GM21619 (cell line): ENCODE measurements at regions not wholly inside any gene's neighbourhood (a gene's known extent, or its start where the extent isn't known, plus 50 kb on each side); places are given as distances from the start of the nearest gene placed in this dataset.

Experiments used
- ATAC-seq: cut with Tn5 transposase; IDR thresholded peaks from one replicate; pipeline ENCODE4 v1.9.1; 2021; ENCODE audit not compliant: unreplicated experiment

DNA sequence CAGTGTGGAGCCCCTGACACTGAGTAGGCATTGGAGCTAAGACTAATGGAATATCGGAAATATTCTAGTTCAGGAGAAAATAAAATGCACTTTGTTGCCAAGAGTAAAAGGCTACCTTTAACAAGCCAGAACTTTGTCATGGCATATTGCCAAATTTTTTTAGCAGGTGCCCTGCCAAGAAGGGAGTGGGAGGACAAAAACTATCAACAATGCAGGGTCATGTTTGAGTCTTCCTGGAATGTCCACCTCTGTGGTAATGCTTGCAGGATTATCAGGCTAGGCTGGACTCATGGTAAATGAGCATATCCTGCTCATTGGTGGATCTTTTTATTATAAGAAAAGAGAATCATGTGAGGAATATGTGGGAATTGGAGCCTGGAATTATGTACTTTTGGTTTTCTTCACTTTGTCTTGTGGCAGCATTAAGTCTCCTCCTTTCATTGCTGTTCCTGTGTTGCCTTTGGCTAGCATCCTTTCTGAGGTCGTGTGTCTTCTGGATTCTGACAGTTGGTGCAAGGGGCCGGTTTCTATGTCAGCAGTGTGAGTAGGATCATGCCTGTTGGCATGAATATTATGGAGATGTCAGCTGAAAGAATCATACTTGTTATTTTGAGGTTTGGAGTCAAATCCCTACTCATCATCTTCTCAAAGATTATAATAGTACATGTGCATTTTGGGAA, 122.9 kb upstream of the SPRY2 start:
- no peak for ATAC-seq

DNA sequence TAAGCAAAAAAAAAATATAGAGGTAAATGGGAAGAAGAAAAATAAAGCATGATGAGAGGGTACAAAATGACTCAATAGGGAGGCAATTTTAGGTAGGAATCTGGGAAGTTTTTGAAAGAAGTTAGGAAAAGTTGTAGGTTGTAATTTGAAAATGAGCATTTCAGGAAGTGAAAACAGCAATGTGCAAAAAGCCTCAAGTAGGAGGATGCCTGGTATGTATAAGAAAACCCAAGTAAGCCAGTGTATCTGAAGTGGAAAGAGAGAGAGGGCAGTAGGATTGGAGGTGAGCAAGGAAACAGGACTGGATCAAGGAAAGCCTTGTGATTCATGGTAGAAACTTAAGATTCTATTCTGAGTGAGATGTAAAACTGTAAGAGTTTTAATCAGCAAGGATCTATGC, 121.6 kb upstream of the SPRY2 start:
- ATAC-seq, result no peak

DNA sequence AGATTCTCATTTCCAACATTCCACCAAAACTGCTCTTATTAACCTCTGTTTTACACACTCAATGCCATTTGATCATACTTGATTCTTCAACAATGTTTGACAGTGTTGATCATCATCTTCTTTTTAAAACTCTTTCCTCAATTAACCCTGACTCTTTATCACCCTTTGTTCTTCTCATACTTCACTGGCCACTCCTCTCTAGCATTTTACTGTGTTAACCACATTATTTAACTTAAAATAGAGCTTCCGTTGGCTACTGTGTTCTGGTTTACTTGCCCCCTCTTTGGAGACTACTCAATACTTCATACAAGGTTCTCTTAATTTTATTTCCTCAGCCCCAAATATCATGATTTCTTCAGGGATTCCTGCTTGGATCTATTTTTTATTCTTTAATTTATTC, 121.1 kb upstream of the SPRY2 start:
- ATAC-seq, result no peak

DNA sequence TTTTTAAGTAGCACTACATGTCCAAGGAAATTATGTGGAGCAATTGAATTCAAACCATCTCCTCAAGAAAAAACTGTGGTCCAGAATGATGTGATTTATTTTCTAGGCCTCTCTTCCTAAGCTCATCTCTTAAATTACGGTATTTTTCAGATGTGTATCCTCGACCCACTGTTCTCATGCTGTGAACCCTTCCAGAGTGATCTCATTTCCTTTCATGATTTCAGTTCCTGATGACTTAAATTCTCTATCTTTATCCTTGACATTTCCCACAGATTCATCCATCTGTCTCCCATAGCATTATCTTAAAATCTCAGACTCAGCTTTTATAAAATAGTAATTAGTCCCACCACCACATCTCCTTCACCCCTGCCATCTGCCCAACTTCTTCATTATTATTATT, 117.6 kb upstream of the SPRY2 start:
- ATAC-seq, result no peak

DNA sequence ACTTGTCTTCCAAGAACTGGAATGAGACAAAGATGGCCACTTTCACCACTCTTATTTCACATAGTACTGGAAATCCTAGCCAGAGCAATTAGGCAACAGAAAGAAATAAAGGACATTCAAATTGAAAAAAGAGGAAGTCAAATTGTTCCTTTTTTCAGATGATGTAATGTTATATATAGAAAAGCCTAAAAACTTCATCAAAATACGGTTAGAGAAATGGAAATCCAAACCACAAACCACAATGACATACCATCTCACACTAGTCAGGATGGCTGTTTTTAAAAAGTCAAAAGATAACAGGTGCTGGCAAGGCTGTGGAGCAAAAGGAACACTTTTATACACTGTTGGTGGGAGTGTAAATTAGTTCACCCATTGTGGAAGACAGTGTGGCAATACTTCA, 113.3 kb upstream of the SPRY2 start:
- ATAC-seq, result peak; percentile 88

DNA sequence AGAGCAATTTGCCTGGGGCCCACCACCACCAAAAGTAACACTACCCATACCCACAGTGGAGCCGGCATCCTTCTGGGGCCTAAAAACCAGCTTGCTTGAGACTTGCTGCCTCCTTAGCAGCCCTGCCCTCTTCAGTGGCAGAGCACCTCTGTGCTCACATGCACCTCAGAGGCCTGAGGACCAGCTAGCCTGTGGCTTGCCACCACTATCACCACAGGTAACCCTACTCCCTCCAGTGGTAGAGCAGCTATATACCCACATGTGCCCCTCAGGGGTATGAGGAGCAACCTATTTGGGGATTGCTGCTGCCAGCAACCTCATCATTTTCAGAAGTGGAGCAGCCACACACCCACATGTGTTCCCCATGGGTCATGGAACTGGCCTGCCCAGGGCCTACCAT, 111.4 kb upstream of the SPRY2 start:
- ATAC-seq, result no peak

DNA sequence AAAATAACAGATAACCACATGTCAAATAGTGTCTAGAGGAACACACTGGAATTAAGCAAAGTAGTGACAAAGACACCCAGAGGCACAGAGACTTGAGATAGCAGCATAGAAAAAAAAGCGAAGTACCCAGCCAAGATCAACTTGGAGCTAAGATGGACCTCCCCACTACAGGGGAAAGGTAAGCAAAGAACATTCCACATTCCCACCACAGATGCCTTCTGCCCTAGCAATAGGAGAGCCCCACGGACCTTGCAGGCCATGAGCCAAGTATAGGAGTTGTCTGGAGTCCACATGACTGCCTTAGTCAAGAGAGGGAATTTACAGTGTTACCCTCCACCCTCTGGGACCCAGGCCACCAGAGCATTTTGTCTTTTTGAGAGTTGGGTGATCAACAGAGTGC, 110.7 kb upstream of the SPRY2 start:
- ATAC-seq, result no peak

DNA sequence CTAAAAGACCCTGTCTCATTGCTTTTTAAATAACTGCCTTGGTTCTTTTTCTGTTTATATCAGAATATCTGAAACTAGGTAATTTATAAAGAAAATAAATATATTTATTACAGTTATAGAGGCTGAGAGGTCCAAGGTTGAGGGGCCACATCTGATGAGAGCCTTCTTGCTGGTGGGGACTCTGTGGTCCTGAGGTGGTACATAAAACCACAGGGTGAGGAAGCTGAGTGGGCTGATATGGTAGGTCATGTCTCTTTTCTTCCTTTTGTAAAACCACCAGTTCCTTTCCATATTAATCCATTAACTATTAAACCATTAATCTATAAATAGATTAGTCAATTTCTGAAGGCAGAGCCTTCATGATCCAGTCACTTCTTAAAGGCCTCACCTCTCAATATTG, 109.5 kb upstream of the SPRY2 start:
- ATAC-seq, result no peak

DNA sequence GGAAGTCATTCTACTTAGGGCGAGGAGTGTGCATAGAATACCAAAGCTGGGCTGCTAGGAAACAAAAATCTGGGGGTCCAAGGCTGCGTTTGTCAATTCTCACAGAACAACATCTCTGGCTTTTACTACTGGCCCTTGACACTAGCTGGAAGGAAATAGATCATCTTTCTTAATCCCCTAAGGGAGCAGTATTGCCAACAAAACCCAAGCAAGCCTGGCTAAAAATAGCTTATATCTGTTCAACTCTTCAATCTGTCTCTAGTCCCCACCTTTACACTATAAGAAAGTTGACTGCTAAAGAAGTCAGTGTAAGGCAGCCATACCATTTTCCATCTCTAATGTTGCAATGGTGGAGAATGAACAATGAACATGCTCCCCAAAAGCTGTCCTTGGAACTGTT, 107.8 kb upstream of the SPRY2 start:
- ATAC-seq, result no peak

DNA sequence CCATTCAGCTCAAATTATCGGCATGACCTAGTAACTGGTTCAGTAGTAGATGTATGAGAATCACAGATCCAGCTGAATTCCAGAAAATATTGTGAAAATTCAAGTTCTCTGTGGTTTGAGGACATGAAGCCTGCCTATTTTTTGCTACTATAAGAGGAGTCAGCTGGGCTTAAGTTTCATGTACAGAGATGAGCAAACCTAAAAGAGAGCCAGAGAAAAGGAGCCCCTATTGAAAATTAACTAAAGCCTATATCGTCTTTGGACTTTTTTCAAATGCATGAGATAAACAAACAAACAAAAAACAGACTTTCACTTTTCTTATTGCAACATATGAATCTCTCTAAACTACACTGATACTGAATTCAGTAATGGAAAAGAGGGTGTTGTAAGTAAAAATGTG, 106.8 kb upstream of the SPRY2 start:
- peak; percentile 46 for ATAC-seq

DNA sequence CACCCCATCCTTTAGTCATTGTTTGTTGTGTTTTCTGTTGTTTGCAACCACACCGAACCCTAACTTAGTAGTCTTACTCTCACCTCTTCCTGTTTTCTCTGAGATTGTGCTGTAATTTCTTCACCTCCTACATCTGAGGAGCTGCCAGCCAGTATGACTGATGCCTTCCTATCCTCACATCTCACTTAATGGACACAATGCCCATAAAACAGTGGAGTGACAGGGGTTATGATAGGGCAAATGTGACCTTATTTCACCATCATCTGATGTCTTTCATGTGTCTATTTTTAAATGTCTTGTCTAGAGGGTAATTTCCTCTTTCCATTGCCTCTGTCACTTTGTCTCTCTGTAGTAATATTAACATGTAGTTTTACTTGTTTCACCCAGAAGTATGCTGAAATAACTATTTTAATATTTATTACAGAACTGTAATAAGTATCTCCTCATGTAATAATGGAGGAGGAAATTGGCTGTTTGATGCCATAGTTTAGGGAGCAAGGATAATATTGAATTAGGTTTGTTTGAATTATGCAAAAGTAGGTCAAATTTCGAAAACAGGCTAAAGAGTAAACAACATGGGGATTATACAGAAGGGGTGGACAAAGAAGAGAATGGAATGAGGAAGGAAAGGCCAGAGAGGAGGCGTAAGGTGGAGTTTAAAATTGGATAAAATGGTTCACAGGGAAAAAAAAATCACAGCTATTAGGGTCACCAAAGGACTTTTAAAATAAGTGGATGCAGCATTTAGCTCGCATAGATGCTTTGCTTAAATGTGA, 103.5 kb upstream of the SPRY2 start:
- no peak for ATAC-seq

DNA sequence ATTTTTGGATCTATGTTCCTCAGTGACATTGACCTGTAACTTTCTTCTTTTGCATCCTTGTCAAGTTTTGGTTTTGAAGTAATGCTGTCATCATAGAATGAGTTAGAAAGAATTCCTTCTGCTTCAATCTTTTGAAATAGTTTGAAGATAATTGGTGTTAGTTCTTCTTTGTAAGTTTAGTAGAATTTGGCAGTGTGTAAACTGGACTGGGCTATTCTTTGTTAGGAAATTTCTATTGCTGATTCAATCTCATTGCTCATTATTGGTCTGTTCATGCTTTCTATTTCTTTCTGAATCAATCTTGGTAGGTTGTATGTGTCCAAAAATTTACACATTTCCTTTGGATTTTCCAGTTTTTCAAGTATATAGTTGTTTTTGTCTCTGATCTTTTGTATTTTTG, 101.7 kb upstream of the SPRY2 start:
- no peak for ATAC-seq

DNA sequence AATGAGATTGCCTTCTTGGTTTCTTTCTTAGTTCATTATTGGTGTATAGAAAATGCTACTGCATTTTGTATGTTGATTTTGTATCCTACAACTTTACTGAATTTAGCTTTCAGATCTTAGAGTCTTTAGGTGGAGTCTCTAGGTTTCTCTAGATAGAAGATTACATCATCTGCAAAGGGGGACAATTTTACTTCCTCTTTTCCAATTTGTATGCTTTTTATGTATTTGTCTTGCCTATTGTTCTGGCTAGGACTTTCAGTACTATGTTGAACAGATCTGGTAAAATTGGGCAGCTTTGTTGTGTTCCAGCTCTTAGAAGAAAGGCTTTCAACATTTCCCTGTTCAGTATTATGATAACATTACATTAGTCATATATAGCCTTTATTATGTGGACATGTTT, 101.0 kb upstream of the SPRY2 start:
- no peak for ATAC-seq

DNA sequence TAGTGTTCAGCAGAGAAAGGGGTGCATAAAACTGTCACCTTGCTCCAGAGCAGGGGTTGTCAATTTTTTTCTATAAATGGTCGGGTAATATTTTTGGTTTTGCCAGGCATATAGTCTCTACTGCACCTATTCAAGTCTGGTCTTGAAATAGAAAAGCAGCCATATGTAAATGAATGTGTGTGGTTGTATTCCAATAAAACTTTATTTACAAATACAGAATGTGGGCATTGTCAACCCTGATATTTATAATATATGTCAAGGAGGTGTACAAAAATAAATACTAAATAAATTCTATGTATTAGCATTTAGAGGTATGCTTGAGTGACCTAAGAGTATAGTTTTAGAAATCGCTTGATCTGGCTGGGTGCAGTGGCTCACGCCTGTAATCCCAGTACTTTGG, 97.6 kb upstream of the SPRY2 start:
- no peak for ATAC-seq

DNA sequence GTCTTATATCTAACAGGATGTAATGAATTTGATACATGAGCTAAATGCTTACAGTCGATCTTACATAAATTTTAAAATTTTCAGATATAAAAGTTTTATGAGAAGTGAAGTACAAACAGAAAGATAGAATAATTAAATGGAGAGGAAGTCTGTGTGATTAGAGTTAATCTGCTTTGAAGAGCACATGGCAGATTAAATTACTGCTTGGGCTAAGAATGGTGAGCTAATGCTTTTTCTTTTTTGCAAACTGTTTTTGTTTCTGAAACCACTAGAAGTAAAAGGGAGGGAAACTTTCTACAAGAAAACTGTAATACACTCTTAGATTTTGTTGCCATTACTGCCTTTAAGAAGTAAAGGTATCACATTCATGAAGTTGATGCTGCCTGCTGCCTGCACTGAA, 96.3 kb upstream of the SPRY2 start:
- ATAC-seq, result no peak

DNA sequence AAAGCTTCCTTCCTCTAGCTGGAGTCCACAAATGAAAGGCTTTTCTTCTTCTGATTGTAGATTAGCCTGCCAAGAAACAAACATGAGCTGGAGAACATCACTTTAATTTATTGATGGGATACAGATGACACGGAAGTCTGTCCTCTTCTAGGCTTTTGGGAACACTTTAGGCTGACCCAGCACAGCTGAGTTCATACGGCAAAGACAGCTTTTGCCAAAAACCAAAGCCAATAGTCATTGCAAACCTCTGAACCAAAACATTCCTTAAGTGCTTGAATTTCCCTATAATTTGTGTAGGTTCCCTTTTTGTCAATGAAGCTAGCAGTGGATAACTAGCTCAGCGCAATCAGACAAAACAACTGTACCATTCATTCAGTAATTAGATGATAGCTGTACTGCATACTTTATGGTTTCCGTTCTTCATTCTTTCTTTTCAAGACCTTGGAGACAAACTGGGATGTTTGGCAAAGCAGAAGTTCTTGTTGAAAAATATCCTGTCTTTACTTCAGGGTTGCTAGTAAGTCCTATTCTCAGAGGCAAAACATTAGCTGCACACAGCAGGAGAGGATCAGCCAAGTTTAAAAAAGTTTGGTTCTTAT, 95.7 kb upstream of the SPRY2 start:
- ATAC-seq, result no peak

DNA sequence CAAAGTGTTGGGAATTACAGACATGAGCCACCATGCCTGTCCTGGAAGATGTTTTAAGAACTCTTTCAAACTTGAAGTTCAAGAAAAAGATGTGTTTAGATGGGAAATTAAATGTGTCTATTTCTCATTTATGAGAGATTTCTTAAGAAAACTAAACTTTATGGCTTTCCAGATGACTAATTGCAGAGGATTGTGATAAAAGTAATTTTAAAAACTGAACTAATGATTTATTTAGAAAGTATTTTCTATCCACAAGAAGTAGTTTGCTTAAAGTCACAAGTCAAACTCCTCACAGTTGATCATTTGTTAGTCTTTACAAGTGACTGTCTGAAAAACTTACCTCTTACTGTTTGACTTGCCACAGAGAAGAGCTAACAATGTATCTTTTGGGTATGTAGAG, 89.6 kb upstream of the SPRY2 start:
- no peak for ATAC-seq

DNA sequence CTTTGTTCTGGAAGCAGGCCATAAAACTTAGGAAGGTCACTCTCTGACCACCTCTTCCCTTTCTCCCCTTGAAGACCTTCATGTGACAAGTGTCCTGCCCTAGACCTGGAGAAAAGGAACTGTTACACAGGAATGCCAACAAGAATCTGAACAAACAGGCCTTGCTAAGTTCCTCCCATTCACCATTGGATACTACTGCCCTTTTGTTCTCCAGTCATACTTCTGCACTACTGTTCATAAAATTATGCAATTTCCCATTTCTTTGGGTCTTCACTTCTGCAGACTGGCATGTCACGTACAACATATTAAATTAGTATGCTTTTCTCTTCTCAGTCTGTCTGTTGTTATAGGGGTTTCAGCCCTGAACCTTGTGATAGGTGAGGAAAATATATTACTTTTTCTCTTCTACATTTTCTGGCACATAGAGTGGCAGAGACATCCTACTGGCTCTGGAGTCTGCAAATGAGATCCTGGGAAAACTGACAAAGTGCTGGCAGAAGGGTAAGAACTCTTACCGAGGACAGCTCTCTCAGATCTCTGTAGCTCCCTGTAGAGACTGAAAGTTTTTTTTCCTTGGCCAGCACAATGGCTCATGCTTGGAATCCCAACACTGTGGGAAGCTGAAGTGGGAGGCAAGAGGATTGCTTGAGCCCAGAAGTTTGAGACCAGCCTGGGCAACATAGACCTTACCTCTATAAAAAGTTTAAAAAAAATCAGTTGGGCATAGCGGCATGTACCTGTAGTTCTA, 87.6 kb upstream of the SPRY2 start:
- no peak for ATAC-seq

DNA sequence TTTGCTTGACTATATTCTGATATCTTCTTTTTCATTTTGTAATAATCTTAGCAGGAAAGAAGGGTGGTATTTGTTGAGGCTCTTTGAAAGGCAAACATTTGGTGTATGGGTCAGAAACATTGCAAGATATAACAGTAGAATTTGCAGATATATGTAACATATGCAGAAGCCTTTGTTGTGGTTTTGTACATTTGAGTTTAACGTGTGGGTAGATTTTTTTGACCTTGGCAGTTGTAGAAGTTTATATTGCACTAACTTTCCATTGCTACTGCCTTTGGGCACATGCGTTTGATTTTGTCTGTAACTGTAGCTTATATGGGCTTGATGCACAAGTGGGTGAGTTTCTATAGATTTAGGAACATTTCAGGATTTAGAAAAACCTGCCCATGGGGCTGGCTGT, 78.5 kb upstream of the SPRY2 start:
- no peak for ATAC-seq

DNA sequence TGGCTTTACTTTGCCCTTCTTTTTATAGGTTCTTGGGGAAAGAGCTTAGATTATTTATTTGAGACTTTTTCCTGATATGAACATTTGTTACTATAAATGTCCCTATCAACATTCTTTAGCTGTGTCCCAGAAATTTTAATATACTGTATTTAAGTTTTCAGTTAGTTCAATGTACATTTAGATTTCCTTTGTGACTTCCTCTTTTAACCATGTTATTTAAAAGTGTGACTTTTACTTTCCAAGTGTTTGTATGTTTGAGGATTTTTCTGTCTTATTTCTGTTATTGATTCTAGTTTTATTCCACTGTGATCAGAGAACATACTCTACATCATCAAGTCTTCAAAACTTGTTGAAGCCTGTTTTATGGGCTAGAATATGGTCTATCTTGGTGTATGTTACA, 72.7 kb upstream of the SPRY2 start:
- ATAC-seq, result no peak

DNA sequence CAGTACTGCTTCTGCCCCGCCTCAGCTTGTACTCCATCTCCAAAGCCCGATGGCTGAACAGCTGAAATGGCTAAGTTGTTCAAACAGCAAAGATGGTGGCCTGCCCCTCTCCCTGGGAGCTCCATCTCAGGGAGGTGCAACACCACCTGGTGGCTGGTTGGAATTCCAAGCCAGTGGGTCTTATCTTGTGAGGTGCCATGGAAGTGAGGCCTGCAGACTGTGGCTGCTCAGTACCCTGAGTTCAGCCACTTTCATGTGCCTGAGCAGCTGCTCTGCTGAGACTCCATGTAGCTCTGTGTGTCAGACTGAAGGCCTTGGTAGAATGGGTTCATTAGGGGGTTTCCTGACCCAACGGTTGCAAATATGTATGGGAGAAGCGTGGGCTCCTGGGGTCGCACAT, 67.3 kb upstream of the SPRY2 start:
- no peak for ATAC-seq
